IPS-NIHi7 (cell line): ENCODE measurements at regions not wholly inside any gene's neighbourhood (a gene's known extent, or its start where the extent isn't known, plus 50 kb on each side); places are given as distances from the start of the nearest gene placed in this dataset.

Source experiments
- DNase-seq: peaks from one replicate; pipeline ENCODE4 v3.0.0; 2012; ENCODE audit warnings: mixed read lengths; ENCODE audit errors: extremely low spot score

GRCh38 chr5:59972043-59972442, 78.5 kb upstream of the PDE4D start:
- no peak for DNase-seq

GRCh38 chr5:59959330-59959729, 65.8 kb upstream of the PDE4D start:
- no peak for DNase-seq

- no peak for DNase-seq
These were observed 62.7 kb upstream of the PDE4D start for GRCh38 chr5:59956130-59956783.

DNA sequence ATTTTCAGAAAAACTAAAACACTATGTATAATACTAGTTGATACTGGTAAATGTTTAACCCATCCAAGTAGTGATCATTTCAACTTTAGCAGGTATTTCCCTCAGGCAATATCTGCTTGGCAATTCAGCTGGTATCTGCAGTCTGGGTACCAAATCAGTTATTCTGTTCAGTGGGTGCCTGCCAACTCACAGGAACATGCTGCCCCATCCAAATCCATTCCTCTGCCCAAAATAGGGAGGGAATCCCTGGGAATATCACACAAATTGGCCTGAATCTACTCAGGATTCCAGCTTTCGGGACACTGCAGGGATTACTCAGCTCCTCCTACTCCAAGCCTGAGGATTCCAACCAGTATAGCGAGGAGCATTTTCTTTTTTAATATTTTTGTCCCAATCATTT, 61.7 kb upstream of the PDE4D start:
- DNase-seq = no peak

- no peak for DNase-seq
These were observed 50.1 kb upstream of the PDE4D start for GRCh38 chr5:59943452-59944113.
